ENCODE measurements at regions not wholly inside any gene's neighbourhood (a gene's known extent, or its start where the extent isn't known, plus 50 kb on each side); places are given as distances from the start of the nearest gene placed in this dataset.

GRCh38 chr6:3900744-3901336 is 51.7 kb downstream of the FAM50B start:
- TF ChIP-seq ELF4 (IDR thresholded peaks at IDR 0.05): no peak
- no peak for TF ChIP-seq LEF1 (IDR thresholded peaks at IDR 0.05; ENCODE audit: borderline replicate concordance)
- no peak for TF ChIP-seq PKNOX1 (IDR thresholded peaks at IDR 0.05)
- TF ChIP-seq HDGF (IDR thresholded peaks at IDR 0.05; ENCODE audit: borderline replicate concordance): no peak
- no peak for TF ChIP-seq L3MBTL2 (conservative IDR thresholded peaks at IDR 0.05)
- TF ChIP-seq CTBP1 (IDR thresholded peaks at IDR 0.05; ENCODE audit: borderline replicate concordance): no peak
- no peak for TF ChIP-seq SUZ12 (IDR thresholded peaks at IDR 0.05)
- TF ChIP-seq NFRKB (IDR thresholded peaks at IDR 0.05): no peak
- no peak for TF ChIP-seq ZNF384 (IDR thresholded peaks at IDR 0.05)
- TF ChIP-seq FOXA1 (IDR thresholded peaks at IDR 0.05): no peak
- TF ChIP-seq FOXM1 (IDR thresholded peaks at IDR 0.05; ENCODE audit: borderline replicate concordance): no peak
- TF ChIP-seq SP1 (IDR thresholded peaks at IDR 0.05): no peak
